ENCODE measurements at regions not wholly inside any gene's neighbourhood (a gene's known extent, or its start where the extent isn't known, plus 50 kb on each side); places are given as distances from the start of the nearest gene placed in this dataset.

DNA sequence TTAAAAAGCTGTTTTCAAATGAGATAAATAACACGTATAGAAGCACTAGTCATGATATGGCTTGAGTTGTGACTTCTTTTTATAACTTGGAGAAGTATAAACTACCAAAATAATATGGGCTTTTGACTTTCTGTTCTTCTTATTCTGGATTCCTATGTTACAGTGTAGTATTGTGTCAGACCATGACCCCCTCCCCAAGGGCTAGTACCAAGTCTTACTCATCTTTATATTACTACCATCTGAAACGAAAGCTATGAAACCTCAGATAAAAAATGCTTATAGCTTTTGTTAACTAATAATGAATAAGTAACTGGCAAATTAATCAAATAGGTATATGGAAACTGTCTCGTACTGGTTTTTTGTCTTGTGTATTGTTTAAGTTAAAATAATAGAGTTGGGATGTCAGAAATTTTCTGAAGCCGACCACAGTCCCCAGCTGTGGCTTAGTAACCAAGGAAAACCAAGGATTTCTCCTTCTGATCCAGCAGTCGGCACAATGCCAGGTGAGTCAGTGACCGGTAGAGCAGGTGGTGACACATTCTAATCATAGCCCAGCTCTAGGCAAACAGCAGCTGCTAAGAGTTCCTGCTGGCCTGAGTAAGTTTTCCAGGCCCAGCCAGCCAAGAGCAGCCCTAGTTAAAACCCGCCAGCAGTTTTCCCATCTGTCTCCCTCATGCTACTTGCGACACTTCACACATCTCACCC is 163.3 kb upstream of the PRDX4 start:
- no peaks in the 10 kb centered on the region for H3K36me3 ChIP-seq
- DNase-seq, result peak; percentile 53 to 73
- H3K27ac ChIP-seq, result no peak overlapping the region
- no peaks in the 10 kb centered on the region for H3K9me3 ChIP-seq
- TF ChIP-seq POLR2A (IDR thresholded peaks at IDR 0.05), result no peak
- TF ChIP-seq, protein P1, sequence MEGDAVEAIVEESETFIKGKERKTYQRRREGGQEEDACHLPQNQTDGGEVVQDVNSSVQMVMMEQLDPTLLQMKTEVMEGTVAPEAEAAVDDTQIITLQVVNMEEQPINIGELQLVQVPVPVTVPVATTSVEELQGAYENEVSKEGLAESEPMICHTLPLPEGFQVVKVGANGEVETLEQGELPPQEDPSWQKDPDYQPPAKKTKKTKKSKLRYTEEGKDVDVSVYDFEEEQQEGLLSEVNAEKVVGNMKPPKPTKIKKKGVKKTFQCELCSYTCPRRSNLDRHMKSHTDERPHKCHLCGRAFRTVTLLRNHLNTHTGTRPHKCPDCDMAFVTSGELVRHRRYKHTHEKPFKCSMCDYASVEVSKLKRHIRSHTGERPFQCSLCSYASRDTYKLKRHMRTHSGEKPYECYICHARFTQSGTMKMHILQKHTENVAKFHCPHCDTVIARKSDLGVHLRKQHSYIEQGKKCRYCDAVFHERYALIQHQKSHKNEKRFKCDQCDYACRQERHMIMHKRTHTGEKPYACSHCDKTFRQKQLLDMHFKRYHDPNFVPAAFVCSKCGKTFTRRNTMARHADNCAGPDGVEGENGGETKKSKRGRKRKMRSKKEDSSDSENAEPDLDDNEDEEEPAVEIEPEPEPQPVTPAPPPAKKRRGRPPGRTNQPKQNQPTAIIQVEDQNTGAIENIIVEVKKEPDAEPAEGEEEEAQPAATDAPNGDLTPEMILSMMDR (IDR thresholded peaks at IDR 0.05 in 4 of 5, conservative IDR thresholded peaks at IDR 0.05 in 1 of 5), result no peak
- no peaks in the 10 kb centered on the region for H3K4me1 ChIP-seq
- ATAC-seq, result peak; percentile 86 to 94
- H3K27me3 ChIP-seq, result no peaks in the 10 kb centered on the region
- intact Hi-C loops (cut with DNase I; ENCODE audit: low total_unique reads), result no loop called here
- in situ Hi-C loops (cut with MboI; ENCODE audit: low sequenced_read_pairs in 4 of 4), result no loop called here
- H3K4me3 ChIP-seq, result no peak overlapping the region

DNA sequence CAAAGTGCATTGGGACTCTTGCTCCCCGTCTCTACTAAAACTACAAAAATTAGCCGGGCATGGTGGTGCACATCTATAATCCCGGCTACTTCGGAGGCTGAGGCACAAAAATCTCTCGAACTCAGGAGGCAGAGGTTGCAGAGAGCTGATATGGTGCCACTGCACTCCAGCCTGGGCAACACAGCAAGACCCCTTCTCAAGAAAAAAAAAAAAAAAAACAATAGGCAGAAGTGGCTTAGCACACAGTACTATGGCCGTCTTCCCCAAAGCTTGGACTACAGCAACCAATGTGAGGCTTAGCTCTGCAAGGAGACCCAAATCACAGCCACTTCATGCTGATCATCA is 162.8 kb upstream of the PRDX4 start:
- Histone ChIP-seq H3K4me3 (no peak overlapping the region), H3K4me1 (no peaks in the 10 kb centered on the region), H3K27ac (peak overlapping the region in 1 of 4 donors; percentile 18), H3K36me3 (no peaks in the 10 kb centered on the region), H3K27me3 (no peaks in the 10 kb centered on the region), H3K9me3 (no peaks in the 10 kb centered on the region)
- no peak for ATAC-seq
- intact Hi-C loops (cut with DNase I; ENCODE audit: low total_unique reads), result no loop called here
- no peak for TF ChIP-seq POLR2A (IDR thresholded peaks at IDR 0.05)
- TF ChIP-seq, protein P1 (IDR thresholded peaks at IDR 0.05 in 4 of 5, conservative IDR thresholded peaks at IDR 0.05 in 1 of 5), result no peak
- no peak for DNase-seq
- in situ Hi-C loops (cut with MboI; ENCODE audit: low sequenced_read_pairs in 4 of 4), result no loop called here

DNA sequence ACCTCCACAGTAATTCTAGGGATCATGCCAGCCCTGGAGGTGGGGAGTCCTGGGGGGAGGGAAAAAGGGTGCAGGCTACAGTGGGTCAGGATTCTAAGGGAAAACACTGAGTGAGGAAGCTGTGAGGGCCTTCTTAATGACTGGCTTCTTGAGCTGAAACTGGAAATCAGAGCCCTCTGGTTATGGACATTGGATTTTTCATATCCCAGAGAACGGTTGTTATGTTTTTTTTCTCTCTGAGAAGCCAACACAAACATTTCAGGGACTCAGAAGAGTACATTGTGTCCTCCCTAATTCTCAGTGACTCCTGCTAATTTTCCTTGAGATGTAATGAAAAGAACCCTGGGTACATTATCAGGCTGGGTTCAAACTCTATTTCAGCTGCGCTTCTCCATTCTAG is 162.4 kb upstream of the PRDX4 start:
- ATAC-seq, result peak in 1 of 2 donors; percentile 18
- peak overlapping the region in 1 of 4 donors; percentile 18 for H3K27ac ChIP-seq

DNA sequence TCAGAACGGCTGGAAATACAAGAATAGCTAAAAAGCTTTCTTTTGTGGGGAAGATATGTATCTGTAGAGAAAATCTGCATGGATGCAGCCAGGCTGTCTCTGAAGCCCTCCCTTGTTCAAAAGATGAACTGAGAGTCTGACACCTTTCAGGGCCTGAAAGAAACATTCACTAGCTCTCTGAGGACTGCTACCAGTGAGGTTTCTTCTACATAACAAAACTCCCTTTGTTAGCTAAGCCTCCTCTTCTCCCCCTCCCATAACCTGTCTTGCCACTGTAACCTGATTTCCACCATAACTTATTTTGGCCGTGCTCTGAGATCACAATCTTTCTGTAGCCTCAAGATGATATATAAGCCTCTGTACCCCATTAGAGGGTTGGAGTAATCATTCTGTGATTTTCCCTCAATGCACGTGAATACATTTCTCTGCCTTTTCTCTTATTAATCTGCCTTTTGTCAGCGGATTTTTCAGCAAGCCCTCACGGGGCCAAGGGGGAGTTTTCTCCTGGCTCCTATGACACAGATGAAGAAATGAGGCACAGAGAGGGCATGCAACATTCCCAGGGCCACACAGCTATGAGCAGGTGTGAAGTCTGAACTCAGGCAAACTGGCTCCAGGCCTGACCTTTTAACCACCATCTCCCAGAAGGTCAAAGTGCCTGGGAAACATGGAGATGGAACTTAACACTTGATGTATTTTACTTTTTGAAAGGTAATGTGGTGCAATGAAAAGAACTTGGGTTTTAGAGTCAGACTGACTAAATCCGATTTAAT is 161.6 kb upstream of the PRDX4 start:
- Histone ChIP-seq H3K27ac (no peak overlapping the region), H3K4me3 (no peak overlapping the region), H3K9me3 (no peaks in the 10 kb centered on the region), H3K27me3 (no peaks in the 10 kb centered on the region), H3K36me3 (no peaks in the 10 kb centered on the region), H3K4me1 (no peaks in the 10 kb centered on the region)
- no peak for TF ChIP-seq POLR2A (IDR thresholded peaks at IDR 0.05)
- TF ChIP-seq, protein P1 (IDR thresholded peaks at IDR 0.05 in 4 of 5, conservative IDR thresholded peaks at IDR 0.05 in 1 of 5), result no peak
- ATAC-seq (no peak), DNase-seq (no peak)
- in situ Hi-C loops (cut with MboI; ENCODE audit: low sequenced_read_pairs in 4 of 4), result no loop called here
- intact Hi-C loops (cut with DNase I; ENCODE audit: low total_unique reads), result no loop called here

More for the DNA sequence above, 162.4 kb upstream of the PRDX4 start:
- no peak for DNase-seq
- intact Hi-C loops (cut with DNase I; ENCODE audit: low total_unique reads), result no loop called here
- Histone ChIP-seq H3K4me3 (no peak overlapping the region), H3K4me1 (no peaks in the 10 kb centered on the region), H3K27me3 (no peaks in the 10 kb centered on the region), H3K36me3 (no peaks in the 10 kb centered on the region), H3K9me3 (no peaks in the 10 kb centered on the region)
- TF ChIP-seq POLR2A (IDR thresholded peaks at IDR 0.05), result no peak
- TF ChIP-seq, protein P1 (IDR thresholded peaks at IDR 0.05 in 4 of 5, conservative IDR thresholded peaks at IDR 0.05 in 1 of 5), result no peak
- in situ Hi-C loops (cut with MboI; ENCODE audit: low sequenced_read_pairs in 4 of 4), result no loop called here

Data from gastrocnemius medialis (tissue), 4 donors.